K562 (cell line): ENCODE measurements at regions not wholly inside any gene's neighbourhood (a gene's known extent, or its start where the extent isn't known, plus 50 kb on each side); places are given as distances from the start of the nearest gene placed in this dataset.

ENCODE experiments used
- ARID1B ChIP-seq: fragments of 450-650 bp; IDR thresholded peaks from 2 replicates; pipeline ENCODE4 v1.6.1; 2016; ENCODE audit warnings: antibody characterized with exemption, mild to moderate bottlenecking, inconsistent platforms
- CEBPZ ChIP-seq: fragments of 150-350 bp; IDR thresholded peaks from 2 replicates; pipeline ENCODE4 v1.6.1; 2014; ENCODE audit warnings: low read depth, mild to moderate bottlenecking, low read length, borderline replicate concordance
- FOXJ3 ChIP-seq: sonication (generic); formaldehyde crosslinking; IDR thresholded peaks from 2 replicates; pipeline ENCODE4 v1.4.0; 2020; ENCODE audit warnings: mild to moderate bottlenecking, missing genetic modification reagents
- FOXP1 ChIP-seq: sonication (generic); formaldehyde crosslinking; IDR thresholded peaks from 2 replicates; pipeline ENCODE4 v1.8.0; 2022; ENCODE audit warnings: mild to moderate bottlenecking, missing genetic modification reagents
- JUND ChIP-seq, 2 experiments: IDR thresholded peaks; 2 replicates in 1 of 2; 3 replicates in 1 of 2; pipeline ENCODE4 v1.6.1; 2011; ENCODE audit warnings: borderline replicate concordance in 2 of 2, low read depth in 2 of 2, low read length in 2 of 2, improper control_type of control experiment in 1 of 2, missing biosample characterization in 1 of 2, missing genetic modification characterization in 1 of 2, missing genetic modification reagents in 1 of 2
- RBBP5 ChIP-seq: fragments of 200-600 bp; sonication (generic); IDR thresholded peaks from 2 replicates; pipeline ENCODE4 v1.6.1; 2012; ENCODE audit warnings: borderline replicate concordance, mild to moderate bottlenecking, low read length, control low read depth, inconsistent platforms; ENCODE audit not compliant: insufficient read depth, poor library complexity, severe bottlenecking
- RFX1 ChIP-seq: fragments of 450-650 bp; IDR thresholded peaks from 2 replicates; pipeline ENCODE4 v1.6.1; 2016; ENCODE audit warnings: mild to moderate bottlenecking, moderate library complexity
- SMARCB1 ChIP-seq: IDR thresholded peaks from 2 replicates; pipeline ENCODE4 v1.6.1; 2011; ENCODE audit warnings: improper control_type of control experiment, low read depth; ENCODE audit not compliant: insufficient read length
- ZBTB11 ChIP-seq, 3 experiments: fragments of 200-800 bp in 1 of 3; fragments of 250-450 bp in 1 of 3; fragments of 450-650 bp in 1 of 3; sonication (Bioruptor Pico) in 1 of 3; sonication (Bioruptor generic) in 1 of 3; formaldehyde crosslinking in 1 of 3; IDR thresholded peaks; 2 replicates each; pipeline versions ENCODE4 v1.6.1 to v1.8.0; 2016 to 2022; ENCODE audit warnings: mild to moderate bottlenecking in 2 of 3, missing genetic modification characterization in 2 of 3, missing compliant biosample characterization in 1 of 3, moderate library complexity in 1 of 3
- ZBTB26 ChIP-seq: fragments of 450-650 bp; formaldehyde crosslinking; IDR thresholded peaks from 2 replicates; pipeline ENCODE4 v1.4.0; 2022; ENCODE audit warnings: missing genetic modification characterization
- ZSCAN29 ChIP-seq: fragments of 450-650 bp; IDR thresholded peaks from 2 replicates; pipeline ENCODE4 v1.6.1; 2017

DNA sequence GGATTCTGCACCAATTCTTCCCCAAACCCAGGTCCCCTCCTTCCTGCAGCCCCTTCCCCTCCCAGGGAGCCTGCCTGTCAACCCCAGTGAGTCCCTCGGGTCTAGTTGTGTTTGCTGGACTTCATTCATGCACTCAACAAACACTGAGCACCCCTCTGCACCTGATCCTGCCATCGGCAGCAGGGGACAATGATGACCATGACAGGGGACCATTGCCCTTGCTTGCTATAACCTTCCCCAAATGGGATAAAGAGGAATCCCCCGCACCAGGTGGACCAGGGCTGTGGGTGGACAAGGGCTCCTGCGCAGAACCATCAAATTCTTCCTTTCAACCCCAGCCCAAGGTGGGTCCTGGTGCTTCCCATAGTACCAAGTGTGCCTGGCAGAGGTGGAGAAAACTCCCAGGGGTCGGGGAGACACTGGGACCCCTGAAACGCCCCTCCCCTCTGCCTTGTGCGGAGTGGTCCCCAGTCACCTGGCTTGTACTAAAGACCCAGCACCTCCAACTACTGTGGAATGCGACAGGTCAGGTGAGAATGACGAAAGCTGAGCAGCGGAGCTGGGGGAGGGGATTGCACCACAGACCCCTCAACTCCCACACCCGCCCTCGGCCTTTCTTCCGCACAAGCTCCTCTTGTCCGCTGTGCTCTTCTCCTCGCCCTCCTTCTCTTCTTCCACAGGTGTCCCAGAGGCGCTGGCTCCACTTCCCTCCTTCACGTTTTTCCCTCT, 119.9 kb upstream of the ZNF217 start (continued):
- TF ChIP-seq CEBPZ (no peak), RFX1 (no peak), ZBTB26 (CRISPR knock-in tag) (no peak), FOXP1 (CRISPR knock-in tag) (no peak), ZBTB11 (CRISPR knock-in tag; IDR thresholded peaks at IDR 0.05) (peak in 1 of 3 experiments; percentile 90; a peak in 2 of 6 replicates), ARID1B (no peak), JUND (IDR thresholded peaks at IDR 0.05; ENCODE audit: borderline replicate concordance, low read depth, low read length) (no peak), JUND (tag; IDR thresholded peaks at IDR 0.05; ENCODE audit: borderline replicate concordance, low read depth, low read length) (no peak), FOXJ3 (CRISPR knock-in tag) (no peak), ZSCAN29 (no peak), SMARCB1 (no peak), RBBP5 (no peak)
